Gastrocnemius medialis (tissue), 4 donors: ENCODE measurements at regions not wholly inside any gene's neighbourhood (a gene's known extent, or its start where the extent isn't known, plus 50 kb on each side); places are given as distances from the start of the nearest gene placed in this dataset.

Experiments used
- POLR2A ChIP-seq, 2 donors: fragments of 450-650 bp; IDR thresholded peaks; one replicate each; pipeline ENCODE4 v1.6.1; 2017; ENCODE audit warnings: antibody characterized with exemption in 2 of 2, mild to moderate bottlenecking in 2 of 2, moderate library complexity in 2 of 2
- TF ChIP-seq, protein P1 (sequence below), 5 experiments: fragments of 450-650 bp in 3 of 5; fragments of 200-600 bp in 2 of 5; sonication (generic) in 2 of 5; IDR thresholded peaks in 4 of 5; conservative IDR thresholded peaks in 1 of 5; 1 replicate in 4 of 5; 2 replicates in 1 of 5; pipeline ENCODE4 v1.5.1; 2016 to 2019; ENCODE audit warnings: antibody characterized with exemption in 5 of 5, mild to moderate bottlenecking in 3 of 5, moderate library complexity in 3 of 5

DNA sequence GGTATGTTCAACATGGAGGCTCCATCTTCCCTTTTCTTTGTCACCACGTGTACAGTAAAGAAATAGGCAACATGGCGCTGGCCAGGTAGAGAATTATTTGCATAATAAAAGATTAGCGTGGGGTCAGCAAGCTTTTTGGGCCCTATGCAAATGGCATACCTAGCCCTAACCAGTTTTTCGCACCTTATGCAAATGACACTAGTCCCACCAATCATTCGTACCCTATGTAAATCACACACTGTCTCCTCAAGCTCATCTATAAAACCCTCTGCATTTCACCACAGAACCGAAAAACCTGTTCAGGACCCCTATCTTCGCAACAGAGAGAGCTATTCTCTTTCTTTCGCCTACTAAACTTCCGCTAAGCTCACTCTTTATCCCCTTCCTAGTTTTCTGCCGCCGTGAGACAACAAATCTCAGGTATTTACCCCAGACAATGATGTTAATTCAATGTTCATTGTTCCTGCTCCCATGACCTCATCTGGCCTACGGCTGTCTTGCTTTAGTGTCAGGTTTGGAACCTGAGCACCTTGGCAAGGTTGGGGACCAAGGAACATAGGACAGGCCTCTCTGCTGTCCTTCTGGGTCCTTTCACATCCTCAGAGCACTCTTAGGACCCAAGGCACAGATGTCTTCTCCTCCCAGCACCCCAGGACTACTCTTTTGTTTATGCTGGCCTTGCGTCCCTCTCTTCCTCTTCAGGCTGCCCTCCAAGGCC, 180.7 kb upstream of the RAI14 start:
- TF ChIP-seq, protein P1, sequence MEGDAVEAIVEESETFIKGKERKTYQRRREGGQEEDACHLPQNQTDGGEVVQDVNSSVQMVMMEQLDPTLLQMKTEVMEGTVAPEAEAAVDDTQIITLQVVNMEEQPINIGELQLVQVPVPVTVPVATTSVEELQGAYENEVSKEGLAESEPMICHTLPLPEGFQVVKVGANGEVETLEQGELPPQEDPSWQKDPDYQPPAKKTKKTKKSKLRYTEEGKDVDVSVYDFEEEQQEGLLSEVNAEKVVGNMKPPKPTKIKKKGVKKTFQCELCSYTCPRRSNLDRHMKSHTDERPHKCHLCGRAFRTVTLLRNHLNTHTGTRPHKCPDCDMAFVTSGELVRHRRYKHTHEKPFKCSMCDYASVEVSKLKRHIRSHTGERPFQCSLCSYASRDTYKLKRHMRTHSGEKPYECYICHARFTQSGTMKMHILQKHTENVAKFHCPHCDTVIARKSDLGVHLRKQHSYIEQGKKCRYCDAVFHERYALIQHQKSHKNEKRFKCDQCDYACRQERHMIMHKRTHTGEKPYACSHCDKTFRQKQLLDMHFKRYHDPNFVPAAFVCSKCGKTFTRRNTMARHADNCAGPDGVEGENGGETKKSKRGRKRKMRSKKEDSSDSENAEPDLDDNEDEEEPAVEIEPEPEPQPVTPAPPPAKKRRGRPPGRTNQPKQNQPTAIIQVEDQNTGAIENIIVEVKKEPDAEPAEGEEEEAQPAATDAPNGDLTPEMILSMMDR (IDR thresholded peaks at IDR 0.05 in 4 of 5, conservative IDR thresholded peaks at IDR 0.05 in 1 of 5), result no peak
- no peak for TF ChIP-seq POLR2A (IDR thresholded peaks at IDR 0.05)
